HG03175 (cell line): ENCODE measurements at regions not wholly inside any gene's neighbourhood (a gene's known extent, or its start where the extent isn't known, plus 50 kb on each side); places are given as distances from the start of the nearest gene placed in this dataset.
"Not testable (repeated sequence)": the region's sequence is repeated elsewhere in the genome, so short reads cannot be mapped to it uniquely, and the experiment has no call there.

Experiments used
- ATAC-seq: cut with Tn5 transposase; IDR thresholded peaks from one replicate; pipeline ENCODE4 v1.9.1; 2021; ENCODE audit warnings: mild to moderate bottlenecking, moderate library complexity; ENCODE audit not compliant: unreplicated experiment

DNA sequence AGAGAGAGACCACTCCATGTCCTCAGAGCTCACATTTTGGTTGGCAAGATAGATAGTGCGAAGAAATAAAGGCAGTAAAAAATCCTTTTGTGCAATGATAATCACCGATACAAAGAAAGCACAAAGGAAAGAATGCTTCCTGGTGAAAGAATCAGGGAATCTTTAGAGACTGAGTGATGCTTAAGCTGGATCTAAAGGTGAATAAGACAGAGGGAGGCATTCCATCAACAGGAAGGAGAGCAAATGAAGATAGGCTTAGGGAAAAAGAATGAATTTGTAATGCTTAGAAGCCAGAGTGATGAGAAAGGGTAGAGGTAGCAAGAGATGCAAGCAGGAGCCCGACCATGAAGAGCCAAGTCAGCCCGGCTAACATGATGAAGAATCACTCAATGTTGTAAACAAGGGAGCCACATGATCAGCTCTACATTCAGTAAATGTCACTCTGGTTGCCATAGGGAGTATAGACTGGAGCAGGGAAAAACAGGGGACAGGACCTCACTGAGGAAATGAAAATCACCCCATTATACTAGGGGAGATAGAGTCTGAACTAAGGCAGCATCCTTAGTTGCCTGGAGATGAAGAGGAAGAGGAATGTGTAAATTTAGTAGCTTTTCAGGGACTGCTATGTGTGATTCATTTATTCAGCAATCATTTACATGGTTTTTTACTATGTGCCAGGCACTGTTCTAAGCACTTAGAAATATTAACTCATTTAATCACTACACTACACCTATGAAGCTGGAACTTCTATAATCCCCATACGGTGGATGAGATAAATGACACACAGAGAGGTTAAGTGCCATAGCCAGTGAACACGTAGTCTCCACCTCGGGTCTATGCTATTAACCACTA is 402.6 kb upstream of the NFIA start:
- no peak for ATAC-seq

GRCh38 chr1:60678802-60679201 is 403.6 kb upstream of the NFIA start:
- ATAC-seq, result no peak

DNA sequence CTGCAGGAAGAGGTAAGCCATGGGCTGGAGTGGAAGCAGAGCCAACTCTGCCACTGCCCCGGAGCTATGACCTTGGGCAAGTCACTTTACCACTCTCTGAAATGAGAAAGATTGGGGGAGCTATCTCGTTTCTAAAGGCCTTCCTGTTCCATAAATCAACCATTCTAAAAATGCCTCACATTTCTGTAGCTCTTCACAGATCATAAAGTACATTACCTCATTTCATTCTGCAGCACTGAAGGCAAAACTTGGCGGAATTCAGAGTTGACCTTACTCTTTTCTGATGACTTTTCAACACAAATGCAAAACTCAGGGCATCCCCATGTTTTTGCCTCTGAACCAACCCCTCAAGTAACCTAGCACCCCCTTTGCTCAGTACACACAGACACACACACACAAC is 404.0 kb upstream of the NFIA start:
- ATAC-seq, result no peak

DNA sequence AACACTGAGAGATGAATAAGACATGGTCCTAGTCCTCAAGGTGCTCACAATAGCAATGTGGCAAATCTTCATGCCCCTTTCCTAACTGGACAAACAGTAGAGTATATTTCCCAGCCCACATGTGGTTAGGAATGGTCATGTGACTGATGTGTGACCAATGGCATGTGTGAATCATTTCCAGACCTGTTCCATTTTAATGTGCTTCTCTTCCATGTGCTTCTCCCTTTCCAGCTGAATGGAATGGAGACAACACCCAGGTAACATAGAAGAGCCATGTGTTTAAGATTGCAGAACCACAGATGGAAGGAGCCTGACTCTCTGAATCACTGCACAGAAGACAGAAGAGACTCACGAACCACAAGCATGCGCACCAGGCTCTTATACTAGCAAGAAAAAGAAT is 409.9 kb upstream of the NFIA start:
- ATAC-seq, result no peak

GRCh38 chr1:60670302-60670701 is 412.1 kb upstream of the NFIA start:
- ATAC-seq, result no peak

GRCh38 chr1:60668585-60668984 is 413.8 kb upstream of the NFIA start:
- ATAC-seq, result no peak

- ATAC-seq, result no peak
Observed at GRCh38 chr1:60665311-60665710, 417.1 kb upstream of the NFIA start.

GRCh38 chr1:60664086-60664625 is 418.2 kb upstream of the NFIA start:
- no peak for ATAC-seq

- ATAC-seq, result no peak
Observed at GRCh38 chr1:60662486-60663044, 419.8 kb upstream of the NFIA start.

DNA sequence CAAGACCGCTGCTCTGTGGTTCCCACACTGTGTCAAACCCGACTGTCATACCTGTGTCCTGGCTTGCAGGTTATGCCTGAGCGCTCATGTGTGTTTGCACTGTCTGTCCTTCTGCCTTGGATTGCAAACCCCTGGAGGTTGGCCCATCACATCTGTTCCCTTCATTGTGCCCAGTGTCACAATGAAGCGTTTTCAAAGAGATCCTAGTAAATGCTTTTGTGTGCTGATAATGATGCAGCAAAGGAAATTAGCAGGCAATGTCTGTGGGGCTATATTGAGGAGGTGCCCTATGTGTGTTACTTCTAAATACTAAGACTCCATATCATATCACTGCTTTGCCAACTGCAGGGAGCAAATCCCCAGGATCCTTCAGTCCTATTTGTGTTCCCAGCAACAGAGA is 424.4 kb upstream of the NFIA start:
- ATAC-seq, result no peak

DNA sequence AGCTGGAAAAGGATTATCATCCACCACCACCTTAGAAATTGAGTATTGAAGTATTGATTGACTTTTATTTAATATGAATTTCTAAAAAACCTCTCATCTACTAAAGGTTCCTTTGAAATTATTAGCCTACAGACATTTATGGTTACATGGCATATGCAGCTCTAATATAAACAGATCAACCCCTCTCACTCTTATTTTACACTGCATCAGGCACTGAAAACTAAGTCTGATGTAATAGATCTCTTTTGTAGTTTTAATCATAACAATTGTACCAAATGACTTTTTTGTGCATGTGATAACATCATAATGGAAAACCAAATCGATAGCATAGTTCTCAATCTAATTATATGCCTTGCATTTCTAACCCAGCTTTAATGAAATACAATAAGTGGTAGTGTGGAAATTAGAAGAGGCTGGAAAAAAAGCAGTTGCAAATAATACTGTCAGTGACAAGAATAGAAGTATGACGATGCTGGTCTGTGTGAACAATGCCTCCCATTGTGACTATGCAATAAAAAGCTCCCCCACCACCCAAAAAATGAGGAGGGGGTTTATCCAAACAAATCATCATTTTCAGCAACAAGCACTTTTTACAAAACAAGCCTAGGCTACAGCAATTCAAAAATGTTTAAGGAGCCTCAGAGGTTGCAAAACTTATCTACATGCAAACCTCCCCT is 426.5 kb upstream of the NFIA start:
- no peak for ATAC-seq

- ATAC-seq, result not testable (repeated sequence)
Observed at GRCh38 chr1:60640033-60640551, 442.3 kb upstream of the NFIA start.

DNA sequence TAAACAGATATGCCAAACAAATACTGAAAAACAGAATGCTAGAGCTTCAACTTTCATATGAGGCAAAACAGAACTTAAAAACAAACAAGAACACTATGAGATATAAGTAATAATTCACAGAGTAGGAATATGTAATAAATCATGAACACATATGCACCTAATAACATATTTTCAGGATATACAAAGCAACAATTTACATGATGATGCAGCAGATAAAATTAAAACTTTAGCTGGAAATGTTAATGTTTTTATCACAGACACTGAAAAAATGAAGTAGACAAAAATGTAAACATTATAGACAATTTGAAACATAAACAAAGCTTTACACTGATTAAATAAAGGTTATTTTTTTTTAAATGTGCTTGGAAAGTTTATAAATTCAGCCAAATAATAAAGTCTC is 443.1 kb upstream of the NFIA start:
- ATAC-seq, result no peak

DNA sequence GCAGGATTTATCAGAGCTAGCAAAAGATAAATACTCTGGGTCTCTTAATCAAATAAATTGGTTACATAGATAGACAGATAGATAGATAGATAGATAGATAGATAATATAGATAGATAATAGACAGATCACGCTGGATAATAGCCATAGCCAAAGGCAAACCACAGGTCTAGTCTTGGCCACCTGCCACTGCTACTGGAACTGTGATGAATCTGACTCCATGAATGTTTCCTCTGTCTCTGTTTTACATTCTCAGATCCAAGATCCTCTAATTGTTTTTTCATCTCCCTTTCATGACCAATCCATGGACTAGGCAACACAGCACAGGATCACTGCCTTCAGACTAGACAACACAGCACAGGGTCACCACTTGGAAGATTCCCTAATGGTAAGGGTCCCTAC is 444.7 kb upstream of the NFIA start:
- no peak for ATAC-seq

GRCh38 chr1:60636946-60637345 is 445.4 kb upstream of the NFIA start:
- ATAC-seq, result no peak

- no peak for ATAC-seq
Observed at GRCh38 chr1:60634106-60634505, 448.3 kb upstream of the NFIA start.

- no peak for ATAC-seq
Observed at GRCh38 chr1:60622486-60622885, 459.9 kb upstream of the NFIA start.

- no peak for ATAC-seq
Observed at GRCh38 chr1:60621368-60621851, 461.0 kb upstream of the NFIA start.

DNA sequence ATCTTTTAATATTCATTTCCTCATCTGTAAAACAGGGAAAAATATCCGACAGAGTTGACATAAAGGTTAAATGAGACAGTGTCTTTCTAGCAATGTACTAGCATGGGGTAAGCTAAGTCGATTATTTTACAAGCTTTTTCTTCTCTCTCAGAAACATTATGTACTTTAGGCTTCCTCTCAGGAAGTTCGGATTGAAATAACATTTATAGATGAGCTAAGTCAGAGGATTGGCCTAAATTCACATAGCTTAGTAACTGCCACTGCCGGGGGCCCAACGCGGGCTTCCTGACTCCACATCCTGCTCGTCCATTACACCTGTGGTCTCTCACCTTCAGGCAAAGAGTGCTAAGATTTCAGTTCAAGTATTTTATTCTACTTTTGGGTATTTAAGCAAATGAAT is 462.3 kb upstream of the NFIA start:
- ATAC-seq, result no peak

DNA sequence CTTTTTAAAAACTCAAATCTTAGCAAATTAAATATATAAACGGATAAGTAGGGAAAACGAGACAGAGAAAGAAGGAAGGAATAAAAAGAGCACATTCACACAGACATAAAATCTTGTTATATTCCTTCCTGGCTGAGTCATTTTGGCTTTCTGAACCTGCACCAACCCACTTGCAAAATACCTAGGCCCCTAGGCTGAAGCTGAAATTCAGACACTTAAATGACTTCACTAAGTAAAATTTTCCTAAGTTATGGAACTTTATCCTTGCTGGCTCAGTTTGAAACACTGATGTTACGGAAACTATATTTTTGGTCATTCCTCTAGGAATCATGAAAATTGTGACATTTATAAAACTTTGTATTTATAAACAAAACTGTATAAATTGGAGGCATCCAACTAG is 462.8 kb upstream of the NFIA start:
- no peak for ATAC-seq

DNA sequence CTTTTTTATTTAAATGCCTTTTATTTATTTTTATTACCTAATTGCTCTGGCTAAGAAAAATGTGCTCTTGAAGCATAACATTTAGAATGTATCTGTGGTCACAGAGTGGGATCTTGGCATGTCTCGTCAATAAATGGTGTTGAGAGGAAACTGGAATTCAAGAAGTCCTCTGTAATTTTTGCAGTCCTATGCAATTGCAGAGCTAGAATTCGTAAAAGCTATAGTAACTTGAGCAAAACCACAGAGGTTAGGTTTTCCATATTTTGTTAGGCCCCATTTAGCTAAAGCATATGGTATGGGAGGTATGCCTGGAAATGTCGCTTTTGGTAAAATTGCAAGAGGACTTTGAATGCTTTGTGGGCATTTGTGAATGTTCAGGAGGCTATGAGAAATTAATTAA is 466.7 kb upstream of the NFIA start:
- no peak for ATAC-seq

DNA sequence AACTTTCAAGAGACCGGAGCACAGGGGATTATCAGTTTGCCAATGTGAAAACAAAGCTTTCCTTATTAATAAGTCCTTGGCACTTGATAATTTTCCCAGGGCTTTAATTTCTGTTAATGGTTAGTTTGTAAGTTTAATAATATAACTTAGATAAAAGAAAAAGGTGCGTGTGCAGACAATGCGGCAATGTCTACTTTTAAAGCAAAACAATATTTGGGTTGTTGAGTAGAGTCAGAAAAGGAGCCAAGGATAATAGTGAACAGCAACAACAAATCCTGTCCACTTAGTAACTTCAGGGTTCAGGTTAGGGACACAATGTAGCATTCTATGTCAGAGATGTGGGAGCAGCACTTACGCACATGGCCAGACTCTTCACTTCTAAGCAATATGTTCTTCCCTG is 469.6 kb upstream of the NFIA start:
- no peak for ATAC-seq
